PC-9 (cell line): ENCODE measurements at regions not wholly inside any gene's neighbourhood (a gene's known extent, or its start where the extent isn't known, plus 50 kb on each side); places are given as distances from the start of the nearest gene placed in this dataset.

ENCODE experiments used
- EZH2 ChIP-seq: fragments of 200-600 bp; sonication (generic); IDR thresholded peaks from 2 replicates; pipeline ENCODE4 v1.8.0; 2017; ENCODE audit warnings: antibody characterized with exemption, low read depth
- TF ChIP-seq, protein P1 (sequence below): fragments of 200-600 bp; sonication (generic); conservative IDR thresholded peaks from 2 replicates; pipeline ENCODE4 v1.6.1; 2017; ENCODE audit warnings: mixed run types, antibody characterized with exemption, mild to moderate bottlenecking, moderate library complexity

DNA sequence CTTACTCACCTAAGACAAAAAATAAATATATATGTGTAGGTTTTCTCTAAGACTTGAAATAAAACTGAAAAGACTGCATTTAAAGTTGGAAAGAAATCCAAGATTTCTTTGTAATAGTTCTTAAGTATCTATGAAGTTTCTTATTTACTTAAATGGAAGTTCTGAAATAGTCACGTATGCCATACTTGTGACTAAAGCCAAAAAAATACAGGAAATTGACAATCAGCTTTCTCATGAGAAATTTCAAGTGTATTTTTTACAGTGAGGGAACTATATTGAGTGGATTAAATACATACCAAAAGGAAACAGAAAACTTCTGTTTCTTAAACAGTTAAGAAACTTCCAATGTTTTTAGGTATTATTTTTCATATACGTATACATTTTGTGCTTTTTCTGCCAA lies 188.1 kb downstream of the DPY19L2 start:
- TF ChIP-seq, protein P1, sequence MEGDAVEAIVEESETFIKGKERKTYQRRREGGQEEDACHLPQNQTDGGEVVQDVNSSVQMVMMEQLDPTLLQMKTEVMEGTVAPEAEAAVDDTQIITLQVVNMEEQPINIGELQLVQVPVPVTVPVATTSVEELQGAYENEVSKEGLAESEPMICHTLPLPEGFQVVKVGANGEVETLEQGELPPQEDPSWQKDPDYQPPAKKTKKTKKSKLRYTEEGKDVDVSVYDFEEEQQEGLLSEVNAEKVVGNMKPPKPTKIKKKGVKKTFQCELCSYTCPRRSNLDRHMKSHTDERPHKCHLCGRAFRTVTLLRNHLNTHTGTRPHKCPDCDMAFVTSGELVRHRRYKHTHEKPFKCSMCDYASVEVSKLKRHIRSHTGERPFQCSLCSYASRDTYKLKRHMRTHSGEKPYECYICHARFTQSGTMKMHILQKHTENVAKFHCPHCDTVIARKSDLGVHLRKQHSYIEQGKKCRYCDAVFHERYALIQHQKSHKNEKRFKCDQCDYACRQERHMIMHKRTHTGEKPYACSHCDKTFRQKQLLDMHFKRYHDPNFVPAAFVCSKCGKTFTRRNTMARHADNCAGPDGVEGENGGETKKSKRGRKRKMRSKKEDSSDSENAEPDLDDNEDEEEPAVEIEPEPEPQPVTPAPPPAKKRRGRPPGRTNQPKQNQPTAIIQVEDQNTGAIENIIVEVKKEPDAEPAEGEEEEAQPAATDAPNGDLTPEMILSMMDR, result no peak
- TF ChIP-seq EZH2, result no peak
